Spleen (tissue), 11 donors: ENCODE measurements at regions not wholly inside any gene's neighbourhood (a gene's known extent, or its start where the extent isn't known, plus 50 kb on each side); places are given as distances from the start of the nearest gene placed in this dataset.

Experiments
- DNase-seq: peaks from one replicate; pipeline ENCODE4 v3.0.0-alpha.2; 2020
- H3K27ac ChIP-seq, 8 donors: fragments of 200-600 bp; sonication (generic) in 7 of 8; 1 replicate in 4 of 8; 2 replicates in 4 of 8; pipeline versions ENCODE4 v1.5.0 to v1.8.0; 2016 to 2021; ENCODE audit warnings: inconsistent platforms in 4 of 8, mild to moderate bottlenecking in 4 of 8, moderate library complexity in 1 of 8
- H3K27me3 ChIP-seq, 7 donors: fragments of 200-600 bp; sonication (generic) in 6 of 7; replicated peaks in 1 of 7; 1 replicate in 4 of 7; 2 replicates in 3 of 7; pipeline versions ENCODE4 v1.5.0 to v1.8.0; 2016 to 2021; ENCODE audit warnings: inconsistent platforms in 3 of 7, mild to moderate bottlenecking in 1 of 7
- H3K36me3 ChIP-seq, 6 donors: fragments of 200-600 bp; sonication (generic) in 5 of 6; 1 replicate in 4 of 6; 2 replicates in 2 of 6; pipeline versions ENCODE4 v1.5.0 to v1.8.0; 2016 to 2021; ENCODE audit warnings: inconsistent platforms in 2 of 6
- H3K4me1 ChIP-seq, 6 donors: fragments of 200-600 bp; sonication (generic) in 5 of 6; 1 replicate in 3 of 6; 2 replicates in 3 of 6; pipeline versions ENCODE4 v1.5.0 to v1.8.0; 2016 to 2021; ENCODE audit warnings: inconsistent platforms in 3 of 6
- H3K4me3 ChIP-seq, 8 donors: fragments of 200-600 bp; sonication (generic) in 7 of 8; 1 replicate in 4 of 8; 2 replicates in 4 of 8; pipeline versions ENCODE4 v1.5.0 to v1.8.0; 2016 to 2021; ENCODE audit warnings: inconsistent platforms in 4 of 8, mild to moderate bottlenecking in 4 of 8, moderate library complexity in 2 of 8
- H3K9me3 ChIP-seq, 8 donors: fragments of 200-600 bp; sonication (generic) in 7 of 8; 1 replicate in 4 of 8; 2 replicates in 4 of 8; pipeline versions ENCODE4 v1.5.0 to v1.8.0; 2016 to 2021; ENCODE audit warnings: inconsistent platforms in 4 of 8
- POLR2A ChIP-seq, 3 donors: fragments of 450-650 bp; IDR thresholded peaks; one replicate each; pipeline ENCODE4 v1.5.1; 2017; ENCODE audit warnings: antibody characterized with exemption in 3 of 3, mild to moderate bottlenecking in 1 of 3
- POLR2AphosphoS5 ChIP-seq, 3 donors: sonication (generic); formaldehyde crosslinking; IDR thresholded peaks; one replicate each; pipeline ENCODE4 v1.5.1; 2017; ENCODE audit warnings: antibody characterized with exemption in 3 of 3
- WGBS, 5 donors: extraction: QIAGEN DNeasy Blood & Tissue Kit in 3 of 5; methylation state at CpG; one replicate each; pipeline versions ENCODE4 v1.1.5 to v1.1.7; 2013 to 2018; 5-methylcytosine and 5-hydroxymethylcytosine counted together
- intact Hi-C: fragments of 100-400 bp; cut with DNase I; formaldehyde crosslinking; loops from one replicate; pipeline ENCODE4 v1.15.0; 2023; ENCODE audit warnings: low total_unique reads
- TF ChIP-seq, protein P1 (sequence below), 11 experiments: fragments of 200-600 bp in 7 of 11; fragments of 450-650 bp in 4 of 11; sonication (generic) in 4 of 11; IDR thresholded peaks in 8 of 11; conservative IDR thresholded peaks in 3 of 11; 1 replicate in 7 of 11; 2 replicates in 4 of 11; pipeline versions ENCODE4 v1.4.0 to v1.8.0; 2016 to 2021; ENCODE audit warnings: antibody characterized with exemption in 11 of 11, inconsistent platforms in 4 of 11, mild to moderate bottlenecking in 1 of 11
- donor health status: healthy with polysubstance abuse.
- donor health status: DM: no; HTN: no; CAD: no; lungs with moderate emphysema.
- donor health status: DM: no; HTN: no; CAD: no.
- donor health status: Bipolar disorder and iron deficiency.
- donor health status: healthy.
- donor health status: DM: no; HTN: no; CAD: no.
- donor health status: DM: yes; HTN: yes; CAD: no.

DNA sequence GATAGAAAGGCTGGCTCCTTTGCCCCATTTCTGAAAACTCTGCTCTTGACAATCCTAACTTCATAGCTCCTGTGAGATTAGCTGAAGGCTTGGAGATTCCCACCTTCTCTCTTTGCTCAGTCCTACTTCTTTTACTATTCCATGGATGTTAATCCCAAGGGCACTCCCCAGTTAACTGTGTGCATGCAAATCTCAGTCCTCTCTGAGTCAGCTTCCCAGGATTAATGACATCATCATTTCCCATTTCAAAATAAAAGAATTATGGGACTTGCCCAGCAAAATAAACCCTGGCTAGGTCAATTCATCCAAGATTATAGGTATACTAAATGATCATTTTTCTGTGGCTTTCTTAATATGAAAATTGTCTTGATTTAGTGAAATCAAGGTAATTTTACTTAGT lies 328.6 kb upstream of the NR3C2 start:
- Histone ChIP-seq H3K9me3 (no peaks in the 10 kb centered on the region), H3K27me3 (no peaks in the 10 kb centered on the region), H3K4me3 (no peak overlapping the region), H3K4me1 (no peaks in the 10 kb centered on the region), H3K36me3 (no peaks in the 10 kb centered on the region), H3K27ac (no peak overlapping the region)
- TF ChIP-seq POLR2AphosphoS5 (IDR thresholded peaks at IDR 0.05) (no peak), POLR2A (IDR thresholded peaks at IDR 0.05) (no peak)
- TF ChIP-seq, protein P1, sequence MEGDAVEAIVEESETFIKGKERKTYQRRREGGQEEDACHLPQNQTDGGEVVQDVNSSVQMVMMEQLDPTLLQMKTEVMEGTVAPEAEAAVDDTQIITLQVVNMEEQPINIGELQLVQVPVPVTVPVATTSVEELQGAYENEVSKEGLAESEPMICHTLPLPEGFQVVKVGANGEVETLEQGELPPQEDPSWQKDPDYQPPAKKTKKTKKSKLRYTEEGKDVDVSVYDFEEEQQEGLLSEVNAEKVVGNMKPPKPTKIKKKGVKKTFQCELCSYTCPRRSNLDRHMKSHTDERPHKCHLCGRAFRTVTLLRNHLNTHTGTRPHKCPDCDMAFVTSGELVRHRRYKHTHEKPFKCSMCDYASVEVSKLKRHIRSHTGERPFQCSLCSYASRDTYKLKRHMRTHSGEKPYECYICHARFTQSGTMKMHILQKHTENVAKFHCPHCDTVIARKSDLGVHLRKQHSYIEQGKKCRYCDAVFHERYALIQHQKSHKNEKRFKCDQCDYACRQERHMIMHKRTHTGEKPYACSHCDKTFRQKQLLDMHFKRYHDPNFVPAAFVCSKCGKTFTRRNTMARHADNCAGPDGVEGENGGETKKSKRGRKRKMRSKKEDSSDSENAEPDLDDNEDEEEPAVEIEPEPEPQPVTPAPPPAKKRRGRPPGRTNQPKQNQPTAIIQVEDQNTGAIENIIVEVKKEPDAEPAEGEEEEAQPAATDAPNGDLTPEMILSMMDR (IDR thresholded peaks at IDR 0.05 in 8 of 11, conservative IDR thresholded peaks at IDR 0.05 in 3 of 11): no peak
- DNase-seq: no peak
- intact Hi-C loops: no loop called here

DNA sequence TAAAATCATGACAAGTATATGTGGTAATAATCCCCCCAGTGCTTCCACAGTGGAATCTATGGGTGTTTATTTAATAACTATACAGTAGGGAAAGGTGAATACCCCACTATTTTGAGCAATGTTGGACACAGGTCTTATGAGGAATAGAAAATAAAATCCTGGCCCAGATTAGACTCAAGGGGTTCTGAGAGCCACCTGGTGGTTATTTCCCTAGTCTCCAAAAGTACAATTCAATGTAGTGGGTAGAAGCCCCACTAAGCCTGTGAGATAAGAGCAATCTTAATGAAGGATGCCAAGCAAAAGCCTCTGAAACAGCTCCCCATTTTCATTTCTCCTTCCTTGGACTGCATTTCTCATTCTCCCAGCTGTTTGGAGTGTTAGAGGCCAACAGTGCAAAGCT lies 328.2 kb upstream of the NR3C2 start:
- TF ChIP-seq, protein P1 (IDR thresholded peaks at IDR 0.05 in 8 of 11, conservative IDR thresholded peaks at IDR 0.05 in 3 of 11): peak in 1 of 11 experiments; percentile 17
- TF ChIP-seq POLR2AphosphoS5 (IDR thresholded peaks at IDR 0.05): no peak
- H3K9me3 ChIP-seq: no peaks in the 10 kb centered on the region
- no peak overlapping the region for H3K4me3 ChIP-seq
- no peak for DNase-seq
- no peaks in the 10 kb centered on the region for H3K4me1 ChIP-seq
- intact Hi-C loops: no loop called here
- no peaks in the 10 kb centered on the region for H3K27me3 ChIP-seq
- H3K36me3 ChIP-seq: no peaks in the 10 kb centered on the region
- no peak overlapping the region for H3K27ac ChIP-seq

DNA sequence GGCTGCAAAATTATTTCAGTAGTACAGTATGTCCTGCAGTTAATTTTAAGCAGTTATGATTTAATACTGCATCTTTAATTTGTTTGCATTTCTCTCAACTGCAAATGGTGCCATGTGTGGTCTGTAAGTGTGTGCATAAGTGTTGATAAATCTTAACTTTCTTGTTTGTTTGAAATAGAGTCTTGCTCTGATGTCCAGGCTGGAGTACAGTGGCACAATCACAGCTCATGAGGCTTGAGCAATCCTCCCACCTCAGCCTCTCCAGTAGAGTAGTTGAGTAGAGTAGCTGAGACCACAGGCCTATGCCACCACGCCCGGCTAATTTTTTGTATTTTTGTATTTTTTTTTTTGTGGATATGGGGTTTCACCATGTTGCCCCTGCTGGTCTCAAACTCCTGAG lies 322.5 kb upstream of the NR3C2 start:
- intact Hi-C loops: no loop called here
- Histone ChIP-seq H3K4me1 (no peaks in the 10 kb centered on the region), H3K9me3 (peaks cover 0 to 29% (median 21%) of the 10 kb centered on the region in 8 donors), H3K4me3 (no peak overlapping the region), H3K27ac (no peak overlapping the region), H3K36me3 (no peaks in the 10 kb centered on the region), H3K27me3 (no peaks in the 10 kb centered on the region)
- TF ChIP-seq, protein P1 (IDR thresholded peaks at IDR 0.05 in 8 of 11, conservative IDR thresholded peaks at IDR 0.05 in 3 of 11): no peak
- TF ChIP-seq POLR2A (IDR thresholded peaks at IDR 0.05) (no peak), POLR2AphosphoS5 (IDR thresholded peaks at IDR 0.05) (no peak)
- 50 to 78% (median 63%) methylated on average over 2 of the region's 2 CpGs for WGBS, 5 donors
- no peak for DNase-seq

DNA sequence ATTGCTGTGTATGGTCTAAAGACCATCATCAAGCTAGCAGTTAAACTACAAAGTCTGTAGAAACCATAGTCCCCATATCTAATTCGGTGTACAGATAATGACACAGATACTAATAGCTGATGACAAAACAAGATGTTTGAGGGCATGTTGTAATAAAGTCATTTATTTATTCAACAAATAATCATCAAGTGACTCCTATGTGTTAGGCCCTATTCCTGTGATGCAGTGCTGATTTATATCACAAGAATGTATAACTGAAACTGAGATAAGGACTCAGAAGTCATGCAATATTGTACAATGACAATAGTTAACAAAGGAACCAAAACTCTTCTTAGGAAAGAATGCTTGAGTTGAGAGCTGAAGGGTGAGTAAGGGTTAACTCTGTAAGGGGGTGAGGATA lies 315.0 kb upstream of the NR3C2 start:
- WGBS, 5 donors: 74 to 91% (median 82%) methylated on average over 1 of the region's 1 CpG
- Histone ChIP-seq H3K4me3 (no peak overlapping the region), H3K9me3 (peaks cover 0 to 43% (median 23%) of the 10 kb centered on the region in 8 donors), H3K27me3 (no peaks in the 10 kb centered on the region), H3K27ac (no peak overlapping the region), H3K36me3 (no peaks in the 10 kb centered on the region), H3K4me1 (no peaks in the 10 kb centered on the region)
- intact Hi-C loops: no loop called here
- TF ChIP-seq, protein P1 (IDR thresholded peaks at IDR 0.05 in 8 of 11, conservative IDR thresholded peaks at IDR 0.05 in 3 of 11): no peak
- no peak for TF ChIP-seq POLR2AphosphoS5 (IDR thresholded peaks at IDR 0.05)
- no peak for TF ChIP-seq POLR2A (IDR thresholded peaks at IDR 0.05)
- DNase-seq: no peak
